Left colon (tissue), 2 donors: ENCODE measurements at regions not wholly inside any gene's neighbourhood (a gene's known extent, or its start where the extent isn't known, plus 50 kb on each side); places are given as distances from the start of the nearest gene placed in this dataset.

ENCODE experiments used
- ATAC-seq: fragments of 200-7000 bp; cut with Tn5 transposase; one replicate; pipeline ENCODE4 v1.9.1; 2020; ENCODE audit warnings: mild to moderate bottlenecking, moderate library complexity
- DNase-seq, 2 donors: peaks; one replicate each; pipeline ENCODE4 v3.0.0-alpha.2; 2020
- intact Hi-C, 2 donors: fragments of 100-400 bp; cut with DNase I in 1 of 2; cut with micrococcal nuclease in 1 of 2; formaldehyde crosslinking; loops; one replicate each; pipeline versions ENCODE4 v1.11.2 to v1.14.0; 2022; cut with DNase I, micrococcal nuclease
- donor health status: DM: no; HTN: no; CAD: no.
- donor health status: DM: yes; HTN: yes; CAD: no.

DNA sequence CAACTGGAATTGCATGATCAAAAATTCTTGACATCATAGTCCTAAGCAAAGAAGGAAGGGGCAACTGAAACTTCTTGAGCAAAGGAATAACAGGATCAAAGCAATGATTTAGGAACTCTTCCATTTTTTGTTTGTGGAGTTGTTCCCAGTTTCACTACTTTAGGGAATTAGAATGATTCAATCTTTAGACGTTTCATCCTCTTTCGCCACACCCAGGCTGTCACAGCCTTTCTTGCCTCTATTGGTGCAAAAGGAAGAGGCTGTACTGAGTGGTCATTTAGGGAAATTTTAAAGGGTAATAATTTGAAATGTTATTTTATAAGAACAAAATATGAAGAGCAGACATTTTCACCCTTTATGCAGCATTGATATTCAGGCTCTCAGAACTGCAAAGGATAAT is 1026.0 kb upstream of the ARRDC3 start:
- DNase-seq: no peak
- no peak for ATAC-seq
- intact Hi-C loops: no loop called here

DNA sequence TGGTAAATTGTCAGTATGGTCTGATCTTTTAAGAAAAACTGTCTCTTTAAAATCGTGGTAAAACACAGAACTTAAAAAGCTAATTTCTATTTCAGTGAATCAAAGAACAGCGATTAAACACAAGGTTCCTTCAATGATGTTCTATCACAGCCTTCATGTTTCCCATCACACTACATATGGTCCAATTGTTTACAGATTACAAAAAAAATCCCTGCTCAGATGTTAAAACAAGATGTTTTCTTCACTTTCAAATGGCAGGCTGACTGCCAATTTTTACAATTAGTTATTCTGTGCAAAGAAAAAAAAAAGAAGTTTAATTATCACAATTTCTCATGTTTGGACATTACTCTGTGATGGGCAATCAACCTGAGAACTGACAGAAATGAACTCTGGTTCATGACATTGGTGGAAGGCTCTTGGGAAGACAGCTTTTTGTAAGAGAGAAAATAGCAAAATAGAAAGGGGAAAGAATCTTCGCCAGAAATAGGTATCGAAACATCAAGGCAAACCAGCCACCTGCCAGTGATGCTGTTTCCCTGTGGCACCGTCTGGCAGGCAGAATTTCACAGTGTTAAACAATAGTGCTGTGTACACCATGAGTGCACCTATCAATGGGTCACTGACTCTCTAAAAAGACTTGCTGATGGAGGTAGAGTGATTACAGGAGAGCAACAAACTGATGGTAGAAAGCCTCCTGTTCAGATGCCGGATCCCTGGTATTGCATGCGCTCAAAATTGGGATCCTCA is 1020.0 kb upstream of the ARRDC3 start:
- intact Hi-C loops: no loop called here
- DNase-seq: no peak
- no peak for ATAC-seq

DNA sequence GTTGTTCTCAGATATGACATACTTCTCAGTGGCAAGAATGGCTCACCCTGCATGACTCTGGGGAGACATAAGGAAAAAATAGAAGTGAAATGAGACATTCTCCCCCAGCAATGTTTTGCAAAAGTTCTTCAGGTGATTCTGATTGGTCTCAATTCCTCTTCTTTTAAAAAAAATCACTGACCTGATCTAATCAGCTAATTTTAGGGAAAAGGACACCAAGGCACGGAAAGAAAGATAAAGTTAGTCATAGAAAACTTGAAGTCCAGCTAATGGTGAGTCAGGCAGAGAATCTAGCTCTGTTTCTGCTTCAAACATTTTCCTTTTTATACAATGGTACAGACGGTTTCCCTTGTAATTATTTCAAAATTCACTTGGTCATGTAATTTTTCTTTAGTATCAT is 1018.9 kb upstream of the ARRDC3 start:
- intact Hi-C loops: no loop called here
- DNase-seq (no peak), ATAC-seq (no peak)

DNA sequence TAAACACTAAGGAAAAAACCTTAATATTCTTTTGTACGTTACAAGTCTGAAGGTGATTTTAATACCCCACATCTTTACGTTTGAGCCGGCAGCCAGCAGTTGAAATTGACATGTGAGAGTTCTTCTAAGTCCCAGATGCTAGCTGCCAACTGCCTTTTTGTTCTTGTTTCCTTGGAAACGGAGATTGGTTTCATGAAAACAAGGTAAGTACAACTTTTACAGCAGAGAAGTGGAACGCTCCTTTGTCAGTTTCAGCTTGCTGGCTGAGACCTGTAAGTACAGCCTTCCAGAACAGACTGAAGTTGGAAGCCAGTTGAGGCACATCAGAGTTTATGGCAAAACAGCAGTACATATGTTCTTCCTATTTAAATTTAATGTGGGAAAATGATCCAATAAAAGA is 1018.4 kb upstream of the ARRDC3 start:
- ATAC-seq (no peak), DNase-seq (no peak)
- intact Hi-C loops: no loop called here

DNA sequence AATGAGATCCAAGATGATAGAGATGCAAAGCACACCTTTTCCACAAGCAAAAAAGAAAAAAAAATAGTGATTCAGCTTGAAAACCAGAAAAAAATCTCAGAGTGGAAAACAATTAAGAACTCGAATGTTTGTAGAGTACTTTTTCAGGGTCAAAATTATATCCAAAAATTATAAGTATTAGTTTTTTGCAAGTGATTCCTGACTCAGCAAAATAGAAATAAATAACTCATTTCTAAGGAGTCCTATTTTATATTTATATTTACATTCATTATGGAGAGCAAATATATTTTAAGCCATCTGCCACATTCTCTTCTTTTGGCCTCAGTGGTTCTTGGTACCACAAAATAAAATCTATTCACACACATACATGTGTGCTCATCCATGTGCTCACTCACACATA is 1011.8 kb upstream of the ARRDC3 start:
- DNase-seq (no peak), ATAC-seq (no peak)
- intact Hi-C loops: no loop called here

DNA sequence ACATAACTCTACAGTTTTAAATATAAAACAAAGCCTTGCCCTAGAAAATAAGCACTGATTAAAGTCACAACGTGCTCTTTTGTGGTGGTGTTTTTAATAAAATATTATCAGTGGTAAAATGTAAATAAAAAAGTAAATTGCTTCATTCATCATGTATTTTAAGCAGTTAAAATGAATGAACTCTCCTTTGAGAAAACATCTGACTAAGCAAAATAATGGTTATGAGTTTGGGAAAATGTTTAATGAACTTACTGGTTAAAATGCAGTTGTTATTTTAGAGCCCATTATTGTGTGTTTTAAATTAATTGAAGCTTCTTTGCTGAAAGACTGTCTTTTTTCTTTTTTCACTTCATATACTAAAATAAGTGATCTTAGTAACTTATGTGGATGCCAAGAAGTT is 1007.5 kb upstream of the ARRDC3 start:
- intact Hi-C loops: no loop called here
- no peak for ATAC-seq
- no peak for DNase-seq

DNA sequence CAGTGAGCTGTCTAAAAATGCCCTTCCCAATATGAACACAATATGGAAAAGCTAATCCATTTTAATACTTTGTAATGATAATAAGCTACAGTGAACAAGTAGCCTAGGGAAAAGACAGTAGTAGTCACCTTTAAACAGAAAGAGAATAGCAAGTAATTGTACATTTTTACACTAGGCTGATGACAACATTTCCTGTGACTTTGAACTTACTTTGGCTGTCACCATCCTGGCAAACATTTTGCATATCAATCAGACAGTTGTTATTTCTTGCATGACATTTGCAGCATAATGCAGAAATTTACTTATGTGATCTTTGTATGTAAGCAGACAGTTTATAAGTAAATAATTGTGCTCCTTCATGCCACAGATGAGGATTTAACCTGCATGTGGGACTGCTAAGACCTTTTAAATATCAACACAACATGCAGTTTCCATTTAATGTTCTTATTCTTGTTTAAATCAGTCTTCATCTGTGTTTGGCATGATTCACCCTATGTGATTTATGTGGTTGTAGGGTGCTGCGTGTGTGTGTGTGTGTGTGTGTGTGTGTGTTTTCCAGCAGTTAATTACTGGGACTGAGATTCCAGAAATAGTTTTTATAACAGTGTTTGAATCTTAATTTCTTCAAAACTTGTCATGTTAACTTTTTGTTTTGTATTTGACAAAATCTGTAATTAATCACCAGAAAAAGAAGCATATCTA is 997.1 kb upstream of the ARRDC3 start:
- ATAC-seq: no peak
- intact Hi-C loops: no loop called here
- DNase-seq: no peak

DNA sequence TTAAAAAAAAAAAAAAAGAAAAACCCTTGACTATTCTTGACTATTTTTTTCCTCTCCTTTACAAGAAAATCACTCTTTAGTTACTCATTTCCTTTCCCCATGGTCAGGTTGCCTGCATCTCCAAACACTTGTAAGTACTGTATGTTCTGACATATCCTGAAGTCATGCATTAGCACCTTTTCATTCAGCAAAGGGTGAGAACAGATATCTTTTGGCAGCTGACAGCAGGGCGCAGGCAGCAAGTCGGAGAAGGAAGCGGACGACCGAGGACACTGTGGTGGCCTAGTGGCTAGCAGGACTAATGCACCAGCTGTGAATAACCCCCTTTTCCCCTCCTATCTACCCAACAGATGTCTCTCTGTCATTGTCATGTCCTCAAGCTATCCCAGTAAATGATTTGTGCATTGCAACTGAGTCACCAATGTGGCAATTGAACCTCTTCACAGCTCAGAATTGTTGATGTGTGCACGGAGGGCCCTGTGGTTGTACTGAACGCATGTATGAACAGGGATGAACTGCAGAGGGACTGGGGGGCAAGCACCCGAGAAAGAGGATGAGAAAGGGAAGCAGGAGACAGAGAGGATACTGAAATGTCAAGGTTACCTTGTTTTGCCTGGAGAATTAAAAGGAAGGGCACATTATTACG is 996.0 kb upstream of the ARRDC3 start:
- no peak for DNase-seq
- ATAC-seq: no peak
- intact Hi-C loops: no loop called here

DNA sequence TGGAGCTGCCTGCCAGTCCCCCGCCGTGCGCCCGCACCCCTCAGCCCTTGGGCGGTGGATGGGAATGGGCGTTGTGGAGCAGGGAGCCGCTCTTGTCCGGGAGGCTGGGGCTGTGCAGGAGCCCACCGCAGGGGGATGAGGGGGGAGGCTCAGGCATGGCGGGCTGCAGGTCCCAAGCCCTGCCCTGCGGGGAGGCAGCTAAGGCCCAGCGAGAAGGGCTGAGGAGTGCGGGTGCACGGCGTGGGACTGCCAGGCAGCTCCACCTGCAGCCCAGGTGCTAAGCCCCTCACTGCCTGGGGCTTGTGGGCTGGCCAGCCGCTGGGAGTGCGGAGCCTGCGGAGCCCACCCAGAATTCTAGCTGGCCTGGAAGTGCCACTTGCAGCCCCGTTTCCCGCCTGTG is 991.7 kb upstream of the ARRDC3 start:
- intact Hi-C loops: no loop called here
- DNase-seq (no peak), ATAC-seq (no peak)

DNA sequence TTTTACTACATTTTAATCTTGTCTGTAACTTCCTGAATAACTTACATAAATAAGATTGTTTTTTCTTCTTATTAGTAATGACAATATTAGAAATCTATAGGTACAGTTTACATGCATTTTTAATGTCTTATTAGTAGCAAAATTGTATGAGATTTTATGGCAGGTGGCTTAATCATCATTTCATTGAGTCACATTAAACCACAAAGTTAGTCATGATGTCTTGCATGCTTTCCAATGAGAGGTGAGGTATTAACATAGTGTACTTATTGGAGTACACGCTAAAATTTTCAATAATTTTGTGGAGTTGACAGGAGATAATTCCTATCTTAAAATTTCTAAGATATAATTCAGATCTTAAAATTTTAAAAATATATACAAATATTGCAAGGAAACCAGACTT is 989.6 kb upstream of the ARRDC3 start:
- intact Hi-C loops: no loop called here
- ATAC-seq (no peak), DNase-seq (no peak)

DNA sequence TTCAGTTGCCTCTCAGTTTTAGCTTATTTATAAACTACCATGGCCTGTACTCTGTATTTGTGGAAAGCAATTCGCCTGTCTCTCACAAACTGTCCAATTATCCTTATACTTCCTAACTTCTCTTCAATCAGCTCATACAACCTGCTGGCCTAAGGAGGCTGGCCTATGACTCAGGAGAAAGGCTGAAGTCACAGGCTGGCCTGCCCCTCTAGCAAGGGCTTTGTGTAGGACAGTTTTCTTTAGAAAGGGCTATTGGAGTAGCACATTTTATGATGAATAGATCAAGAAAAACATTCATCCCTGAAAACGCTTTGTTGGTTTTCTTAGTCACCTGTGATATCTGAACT is 988.7 kb upstream of the ARRDC3 start:
- DNase-seq: no peak
- no peak for ATAC-seq
- intact Hi-C loops: no loop called here

DNA sequence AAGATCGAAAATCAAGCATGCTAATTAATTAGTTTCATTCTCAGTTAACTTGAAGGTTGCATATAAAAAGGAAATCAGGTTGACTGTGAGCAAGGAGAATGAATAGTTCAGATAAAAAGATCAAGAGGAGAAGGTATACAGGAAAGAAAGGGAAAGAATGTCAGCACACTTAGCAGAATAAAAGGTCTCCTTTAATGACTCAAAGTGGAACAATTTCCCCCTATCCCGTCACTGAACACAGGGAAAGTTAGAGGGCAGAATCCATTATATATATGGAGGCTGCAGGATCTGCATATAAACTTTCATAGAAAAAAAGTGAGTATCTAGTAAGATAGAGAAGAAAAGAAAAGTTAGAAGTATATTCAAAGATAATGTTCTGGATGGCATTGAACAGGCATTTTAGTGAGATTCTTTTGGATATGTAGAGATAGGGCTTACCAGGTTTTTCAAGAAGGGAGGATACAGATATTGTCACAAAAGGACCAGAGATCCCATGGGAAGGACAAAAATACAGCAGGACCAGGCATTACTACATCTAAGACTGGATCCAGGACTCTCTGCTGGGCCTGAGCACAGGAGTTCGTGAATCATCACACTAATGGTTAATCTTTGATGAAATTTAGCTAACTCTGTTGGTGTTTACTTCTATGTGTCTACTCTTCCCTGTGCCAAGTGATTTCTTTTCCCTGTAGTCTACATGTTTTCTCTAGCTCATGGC is 988.2 kb upstream of the ARRDC3 start:
- intact Hi-C loops: no loop called here
- no peak for ATAC-seq
- no peak for DNase-seq

DNA sequence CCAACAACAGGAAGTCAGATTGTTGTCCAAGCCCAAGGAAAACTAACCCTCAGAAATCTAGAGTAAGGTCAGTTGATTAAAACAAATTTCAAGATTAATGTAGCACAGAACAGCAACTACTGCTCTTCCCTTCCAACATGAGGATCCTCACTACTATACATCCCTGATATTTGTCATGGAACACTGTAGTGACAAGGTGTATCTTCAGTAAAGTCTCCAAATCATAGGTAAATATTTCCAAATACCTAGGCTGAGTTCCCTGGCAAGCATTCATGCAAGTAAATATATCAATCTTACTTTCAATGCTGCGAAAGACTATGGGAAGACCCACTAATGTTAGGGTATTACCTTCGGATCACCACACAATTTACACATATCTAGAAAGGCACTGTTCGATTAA is 986.9 kb upstream of the ARRDC3 start:
- intact Hi-C loops: no loop called here
- DNase-seq (no peak), ATAC-seq (no peak)

DNA sequence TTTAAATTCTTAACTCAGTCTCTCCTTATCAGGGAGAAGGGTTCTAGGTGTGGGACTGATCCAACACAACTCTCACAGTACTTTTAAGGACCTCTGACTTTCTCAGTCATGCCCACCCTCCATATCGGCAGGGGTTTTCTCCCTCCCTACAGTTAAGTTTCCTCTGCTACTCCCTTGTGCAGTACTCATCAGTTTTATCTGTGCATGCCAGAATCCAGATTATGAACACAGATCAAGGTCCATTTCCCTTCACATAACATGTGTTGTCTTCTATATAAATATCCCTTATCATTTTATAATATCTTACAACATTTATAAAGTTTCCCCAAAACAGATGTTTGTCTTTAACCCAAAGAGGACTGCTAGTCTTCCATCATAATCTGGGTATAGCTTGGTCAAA is 986.5 kb upstream of the ARRDC3 start:
- ATAC-seq (no peak), DNase-seq (no peak)
- intact Hi-C loops: no loop called here

DNA sequence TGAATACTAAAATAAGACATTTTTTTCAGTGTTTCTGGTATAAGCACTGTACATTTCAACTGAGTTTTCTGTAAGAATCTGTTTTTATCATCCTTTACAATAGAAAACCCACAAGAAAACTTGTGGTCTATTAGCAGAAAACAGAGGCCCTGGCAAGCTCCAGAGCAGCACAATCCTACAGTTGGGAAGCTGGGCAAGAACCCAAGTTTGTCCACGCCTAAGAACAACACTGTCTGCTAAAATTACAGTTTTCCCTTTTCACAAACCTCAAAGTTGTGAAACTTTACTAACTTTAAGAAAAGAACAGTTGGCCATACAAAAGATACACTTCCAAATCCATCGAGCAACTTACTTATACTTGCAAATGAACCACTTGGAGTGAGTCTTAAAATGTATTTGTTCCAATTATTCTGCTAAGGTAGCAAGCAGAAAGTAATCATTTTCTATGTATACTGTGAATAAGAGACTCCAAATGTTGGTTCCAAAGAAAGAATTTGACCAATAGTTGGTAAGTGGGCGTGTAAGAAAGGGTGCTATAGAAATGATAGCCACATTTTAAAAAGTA is 982.0 kb upstream of the ARRDC3 start:
- intact Hi-C loops: no loop called here
- no peak for ATAC-seq
- no peak for DNase-seq

DNA sequence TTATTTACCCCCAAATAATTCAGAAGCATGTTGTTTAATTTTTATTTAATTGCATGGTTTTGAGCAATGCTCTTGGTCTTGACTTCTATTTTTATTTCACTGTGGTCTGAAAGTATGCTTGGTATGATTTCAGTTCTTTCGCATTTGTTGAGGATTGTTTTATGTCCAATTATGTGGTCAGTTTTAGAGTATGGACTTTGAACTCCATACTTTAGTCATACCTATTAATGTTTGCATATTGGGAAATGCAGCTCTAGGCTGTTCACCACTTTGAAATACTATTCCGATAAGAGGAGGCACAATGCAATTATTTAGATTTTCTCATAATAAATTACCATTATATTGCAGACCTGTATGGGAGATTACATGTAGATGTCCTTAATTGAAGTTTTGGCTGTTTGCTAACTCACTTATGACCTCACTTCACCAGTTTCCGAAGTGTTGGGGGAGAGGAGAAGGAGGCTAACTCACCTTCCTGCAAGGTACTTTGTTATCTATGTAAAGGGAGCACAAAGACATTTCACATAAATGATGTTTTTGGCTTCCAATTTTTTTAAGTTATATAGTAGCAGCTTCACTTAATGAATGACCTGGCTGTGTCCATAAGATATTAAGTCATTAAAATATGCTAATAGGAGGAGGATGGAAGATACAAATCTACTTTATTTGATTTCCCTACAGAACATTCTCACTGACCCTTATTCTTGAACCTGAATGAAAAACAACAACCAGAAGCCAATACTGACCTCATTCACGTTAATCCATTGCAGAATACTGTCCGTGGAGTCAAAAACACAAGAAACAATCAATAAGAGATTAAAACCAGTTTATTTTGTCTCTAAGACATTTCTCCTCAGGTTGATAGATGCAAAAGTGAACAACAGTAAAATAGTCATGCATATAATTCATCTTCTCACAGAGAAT is 970.3 kb upstream of the ARRDC3 start:
- intact Hi-C loops: no loop called here

DNA sequence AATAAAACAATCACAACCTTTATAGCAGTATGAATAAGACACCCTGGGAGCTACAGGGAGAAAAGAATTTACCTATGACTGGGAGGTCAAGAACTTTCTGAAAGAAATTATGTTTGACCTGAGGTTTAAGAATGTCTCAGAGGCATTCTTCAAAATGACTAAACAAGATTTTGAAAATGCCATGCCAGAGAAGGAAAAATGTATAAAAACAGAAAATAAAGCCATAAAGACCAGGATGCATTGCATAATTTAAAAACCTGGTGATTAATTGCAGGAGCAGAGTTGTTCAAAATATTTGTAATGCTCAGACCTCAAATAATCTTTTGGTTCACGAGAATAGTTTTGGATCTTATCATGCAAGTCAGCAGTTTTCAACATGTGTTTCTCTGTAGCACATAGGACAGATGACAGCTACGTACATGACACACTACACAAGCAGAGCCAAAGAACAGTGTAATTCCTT is 954.7 kb upstream of the ARRDC3 start:
- DNase-seq (no peak), ATAC-seq (no peak)
- intact Hi-C loops: no loop called here

More for the DNA sequence above, 970.3 kb upstream of the ARRDC3 start:
- DNase-seq (no peak), ATAC-seq (no peak)

DNA sequence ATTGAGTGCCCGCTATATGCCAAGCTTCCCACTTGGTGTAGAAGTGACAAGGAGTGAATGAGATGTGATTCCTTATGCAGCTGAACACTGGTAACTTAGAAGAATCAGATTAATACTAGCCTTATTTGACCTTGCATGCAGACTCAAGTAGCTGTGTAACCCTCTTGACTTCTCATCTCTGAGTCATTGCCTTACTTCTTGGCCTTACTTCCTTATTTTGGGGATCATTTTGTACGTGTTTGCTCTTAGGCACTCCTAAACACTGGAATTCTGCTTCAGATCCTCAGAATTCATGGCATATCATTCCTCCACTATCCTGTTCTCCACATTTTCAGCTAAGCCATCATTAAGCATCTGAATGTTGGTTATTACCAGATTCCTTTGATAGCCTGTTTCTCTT is 948.9 kb upstream of the ARRDC3 start:
- no peak for ATAC-seq
- intact Hi-C loops: no loop called here
- DNase-seq: no peak

DNA sequence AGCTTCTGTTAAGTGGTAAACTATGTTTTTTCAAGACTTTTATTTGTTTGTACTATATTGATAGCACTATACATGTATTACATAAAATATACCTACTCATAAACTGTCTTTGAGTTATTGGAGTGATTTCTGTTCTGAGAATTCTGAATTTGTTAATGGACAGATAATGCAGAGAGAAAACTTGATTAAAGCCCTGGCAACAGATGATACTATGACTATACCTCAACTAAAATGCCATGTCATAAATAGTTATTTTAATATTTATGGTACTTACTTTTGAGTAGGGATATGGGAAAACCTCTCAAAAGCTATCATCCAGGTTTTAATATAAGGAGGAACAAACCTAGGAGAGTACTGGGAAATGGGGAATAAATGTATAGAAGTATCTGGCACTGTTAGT is 947.2 kb upstream of the ARRDC3 start:
- intact Hi-C loops: no loop called here
- ATAC-seq: no peak
- DNase-seq: no peak
